GM12891 (cell line): ENCODE measurements at regions not wholly inside any gene's neighbourhood (a gene's known extent, or its start where the extent isn't known, plus 50 kb on each side); places are given as distances from the start of the nearest gene placed in this dataset.

Source experiments
- POLR2A ChIP-seq: IDR thresholded peaks from 2 replicates; pipeline ENCODE4 v1.6.1; 2011; ENCODE audit warnings: low read depth, low read length, control low read depth
- POLR2AphosphoS5 ChIP-seq: IDR thresholded peaks from 2 replicates; pipeline ENCODE4 v1.6.1; 2011; ENCODE audit warnings: low read depth, low read length, control low read depth
- TAF1 ChIP-seq: IDR thresholded peaks from 2 replicates; pipeline ENCODE4 v1.6.1; 2011; ENCODE audit warnings: low read depth, low read length, control low read depth

- TF ChIP-seq POLR2AphosphoS5 = no peak
- no peak for TF ChIP-seq POLR2A
- TF ChIP-seq TAF1 = no peak
Observed at GRCh38 chr12:24118668-24119067, 169.2 kb upstream of the SOX5 start.
